Limb (tissue), 2 donors: ENCODE measurements at regions not wholly inside any gene's neighbourhood (a gene's known extent, or its start where the extent isn't known, plus 50 kb on each side); places are given as distances from the start of the nearest gene placed in this dataset.
"Not testable (repeated sequence)": the region's sequence is repeated elsewhere in the genome, so short reads cannot be mapped to it uniquely, and the experiment has no call there.

Source experiments
- DNase-seq, 2 donors: peaks; one replicate each; pipeline ENCODE4 v3.0.0-alpha.2; 2016; ENCODE audit errors: extremely low spot score in 2 of 2

DNA sequence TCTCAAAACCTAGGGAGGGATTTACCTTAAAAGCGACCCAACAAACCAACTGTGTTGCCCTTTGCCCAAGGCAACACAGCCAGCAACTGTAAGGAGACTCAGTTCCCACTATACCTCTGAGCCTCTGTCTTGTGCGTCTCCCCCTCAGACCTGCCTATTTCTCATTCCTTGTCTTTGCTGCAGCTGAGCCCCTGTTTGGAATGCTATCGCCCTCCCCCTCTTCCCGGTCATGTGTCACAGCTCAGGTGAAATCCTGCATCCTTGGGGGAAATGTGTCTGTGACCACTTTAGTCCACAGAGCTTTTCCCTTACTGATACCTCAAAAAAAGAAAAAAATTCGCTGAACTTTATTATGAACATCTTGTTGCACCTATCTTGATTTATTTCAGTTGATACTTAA, 52.0 kb upstream of the LRIG1 start:
- DNase-seq = no peak

DNA sequence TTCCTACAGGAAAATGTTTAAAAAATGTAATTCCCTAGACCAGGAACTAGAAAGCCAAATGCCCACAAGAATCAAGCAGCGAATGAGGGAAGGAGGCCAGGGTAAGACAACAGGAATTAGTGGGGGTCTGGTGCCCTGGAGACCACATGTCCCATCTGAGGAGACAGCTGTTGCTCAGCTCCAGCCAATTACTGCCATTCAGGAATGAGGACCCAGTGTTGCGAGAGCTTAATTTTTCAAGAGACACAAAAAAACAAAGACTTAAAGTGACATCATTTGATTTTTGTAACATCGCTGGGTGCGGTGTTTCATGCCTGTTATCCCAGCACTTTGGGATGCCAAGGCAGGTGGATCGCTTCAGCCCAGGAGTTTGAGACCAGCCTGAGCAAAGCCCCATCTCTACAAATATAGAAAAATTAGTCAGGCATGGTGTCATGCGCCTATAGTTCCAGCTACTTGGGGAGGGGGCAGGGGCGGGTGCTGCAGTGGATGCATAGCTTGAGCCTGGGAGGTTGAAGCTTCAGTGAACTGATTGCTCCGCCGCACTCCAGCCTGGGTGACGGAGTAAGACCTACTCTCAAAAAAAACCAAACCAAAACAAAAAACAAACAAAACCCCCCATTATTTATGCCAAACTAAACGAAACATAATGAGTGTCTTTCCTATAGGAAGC, 52.8 kb upstream of the LRIG1 start:
- no peak for DNase-seq

DNA sequence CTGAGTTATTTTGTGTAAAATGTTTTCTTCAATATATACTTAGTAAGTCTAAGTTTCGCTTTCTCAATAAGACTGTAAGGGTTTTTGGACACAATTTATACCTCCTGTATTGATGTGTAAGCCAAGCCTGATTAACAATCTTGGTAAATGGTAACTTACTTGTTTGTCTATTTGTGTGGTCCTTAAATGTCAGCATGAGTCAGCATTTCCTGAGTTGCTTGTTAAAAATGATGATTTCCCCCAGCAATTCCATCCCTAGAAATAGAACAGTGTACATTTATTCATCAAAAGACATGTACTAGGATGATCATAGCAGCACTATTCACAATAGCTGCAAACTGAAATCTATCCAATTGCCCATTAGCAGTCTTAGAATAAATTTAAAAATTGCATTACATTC, 53.4 kb upstream of the LRIG1 start:
- no peak for DNase-seq

DNA sequence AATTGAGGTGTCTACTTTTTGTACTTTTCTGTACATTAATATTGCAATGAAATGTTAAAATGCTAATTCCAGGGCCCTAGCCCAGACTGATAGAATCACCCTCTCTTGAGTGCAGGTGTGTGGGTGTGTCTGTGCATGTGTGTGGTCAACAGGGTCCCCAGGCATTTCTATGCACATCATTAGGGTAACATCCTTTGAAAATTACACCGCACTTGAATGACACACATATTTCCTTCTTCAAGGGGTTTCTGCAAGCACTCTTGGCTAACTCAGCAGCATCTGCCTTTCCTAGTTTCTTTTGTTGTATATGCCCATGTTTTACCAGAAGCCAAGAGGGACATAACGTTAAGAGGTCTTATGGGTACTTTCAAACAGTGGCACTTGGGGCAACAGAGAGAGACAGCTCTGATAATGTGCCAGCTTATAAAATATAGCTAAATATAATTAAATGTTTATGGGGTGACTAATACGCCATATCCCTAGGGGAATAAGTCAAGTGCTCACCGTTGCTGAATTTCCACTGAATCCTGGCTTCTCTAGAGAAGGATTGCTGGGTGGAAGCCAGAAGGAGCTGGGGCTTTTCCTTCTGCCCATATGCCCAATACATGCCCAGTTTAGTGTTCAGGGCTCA, 54.5 kb upstream of the LRIG1 start:
- no peak for DNase-seq

DNA sequence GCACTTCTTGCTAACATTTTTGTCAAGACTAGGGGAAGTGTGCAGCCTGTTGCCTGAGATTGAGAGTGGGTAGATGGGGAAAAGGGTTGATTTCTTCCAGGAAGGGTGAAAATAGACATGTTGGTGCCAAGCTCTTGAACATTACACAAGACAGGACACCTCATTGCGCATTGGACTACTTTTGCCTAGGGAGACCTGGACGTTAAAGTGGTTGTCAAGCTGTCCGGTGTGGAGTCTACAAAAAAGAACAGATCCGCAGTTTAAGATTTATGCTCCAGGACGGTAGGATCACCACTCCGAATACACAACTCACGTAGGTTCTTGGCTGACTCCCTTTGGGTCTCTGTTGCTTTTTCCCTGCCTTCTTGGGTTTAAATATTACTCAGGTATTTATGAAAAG, 56.3 kb upstream of the LRIG1 start:
- no peak for DNase-seq

DNA sequence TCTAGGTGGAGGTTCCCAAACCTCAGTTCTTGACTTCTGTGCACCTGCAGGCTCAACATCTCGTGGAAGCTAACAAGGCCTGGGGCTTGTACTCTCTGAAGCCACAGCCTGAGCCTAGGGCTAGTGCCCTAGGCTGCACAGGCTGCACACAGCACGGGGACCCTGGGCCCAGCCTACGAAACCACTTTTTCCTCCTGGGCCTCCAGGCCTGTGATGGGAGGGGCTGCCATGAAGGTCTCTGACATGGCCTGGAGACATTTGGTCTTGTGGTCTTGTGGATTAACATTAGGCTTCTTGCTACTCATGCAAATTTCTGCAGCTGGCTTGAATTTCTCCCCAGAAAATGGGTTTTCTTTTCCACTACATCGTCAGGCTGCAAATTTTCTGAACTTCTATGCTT, 59.1 kb upstream of the LRIG1 start:
- not testable (repeated sequence) for DNase-seq

DNA sequence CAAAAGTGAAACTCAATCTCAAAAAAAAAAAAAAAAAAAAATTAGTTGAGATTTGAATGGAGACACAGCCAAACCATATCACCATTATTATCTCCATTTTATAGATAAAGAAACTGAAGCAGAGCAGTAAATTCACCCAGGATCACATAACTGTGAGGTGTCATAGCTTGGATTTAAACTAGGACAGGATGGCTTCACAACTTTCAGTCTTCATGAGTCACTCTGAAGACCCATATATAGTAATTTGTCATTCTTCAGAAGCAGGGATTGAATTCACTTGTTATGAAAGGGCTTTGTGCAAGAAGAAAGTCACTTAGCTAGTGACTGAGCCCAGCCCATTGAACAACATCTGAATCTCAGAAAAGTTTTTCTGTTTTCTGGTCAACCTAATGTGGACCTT, 60.5 kb upstream of the LRIG1 start:
- no peak for DNase-seq

DNA sequence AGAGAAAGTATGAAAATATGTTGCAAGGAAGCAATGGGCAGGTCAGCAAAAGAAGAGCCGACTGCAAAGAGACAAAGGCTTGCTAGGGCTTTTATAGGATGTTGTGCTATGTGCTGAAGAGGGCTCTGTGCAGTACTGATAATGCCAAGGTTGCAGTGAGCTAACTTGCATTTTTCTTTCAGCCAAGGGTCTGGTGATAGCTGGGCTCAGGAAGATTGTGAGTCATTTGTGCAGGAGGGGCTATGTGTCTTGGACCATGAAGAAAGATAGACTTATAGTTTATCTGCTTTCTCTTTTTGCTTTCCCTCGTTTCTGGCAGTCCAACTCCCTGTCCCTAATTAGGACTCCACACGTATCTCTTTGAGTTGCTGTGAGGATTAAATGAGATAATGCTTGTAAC, 64.5 kb upstream of the LRIG1 start:
- no peak for DNase-seq

DNA sequence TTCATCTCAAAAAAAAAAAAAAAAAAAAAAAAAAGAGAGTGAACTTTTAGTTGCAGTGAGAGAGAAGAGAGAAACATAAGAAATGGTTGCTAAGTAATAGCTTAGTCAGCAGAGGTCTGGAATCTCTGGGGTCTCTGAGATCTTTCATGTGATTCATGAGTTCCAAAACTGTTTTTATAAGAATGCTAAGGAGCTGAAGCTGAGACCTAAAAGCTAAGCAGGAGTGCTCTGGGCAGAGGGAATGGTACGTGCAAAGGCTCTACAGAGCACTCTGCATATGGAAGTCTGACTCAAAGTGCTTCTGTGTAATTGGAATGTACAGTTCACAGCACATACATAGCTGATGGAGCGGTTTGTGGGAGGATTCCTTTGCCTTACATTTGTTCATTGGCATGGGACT, 66.3 kb upstream of the LRIG1 start:
- DNase-seq = no peak

DNA sequence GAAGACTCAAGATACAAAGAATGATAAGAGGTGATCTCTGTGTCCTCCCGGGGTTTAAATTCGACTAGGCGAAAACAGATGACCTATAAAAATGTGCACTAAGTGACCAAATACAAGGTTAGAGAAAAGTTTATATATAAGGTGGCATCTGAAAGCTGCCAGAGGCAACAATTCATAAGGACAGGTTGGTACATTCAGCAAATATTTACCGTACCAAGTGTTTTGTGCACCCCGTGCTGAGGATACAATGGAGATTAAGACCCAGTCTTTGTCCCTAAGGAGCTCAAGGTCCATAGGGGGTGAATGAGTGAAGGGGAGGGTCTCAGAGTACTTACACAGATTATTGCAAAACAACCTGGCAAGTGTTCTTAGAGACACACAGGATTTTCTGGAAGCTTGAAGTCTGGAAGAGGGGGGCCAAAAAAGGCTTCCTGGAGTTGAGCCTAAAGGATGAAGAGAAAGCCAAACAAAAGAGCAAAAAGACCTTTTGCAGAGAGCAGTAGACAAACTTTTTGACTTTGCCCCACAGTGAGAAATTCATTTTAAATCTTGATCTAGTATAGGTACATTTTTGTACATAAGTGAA, 71.4 kb upstream of the LRIG1 start:
- DNase-seq = no peak

DNA sequence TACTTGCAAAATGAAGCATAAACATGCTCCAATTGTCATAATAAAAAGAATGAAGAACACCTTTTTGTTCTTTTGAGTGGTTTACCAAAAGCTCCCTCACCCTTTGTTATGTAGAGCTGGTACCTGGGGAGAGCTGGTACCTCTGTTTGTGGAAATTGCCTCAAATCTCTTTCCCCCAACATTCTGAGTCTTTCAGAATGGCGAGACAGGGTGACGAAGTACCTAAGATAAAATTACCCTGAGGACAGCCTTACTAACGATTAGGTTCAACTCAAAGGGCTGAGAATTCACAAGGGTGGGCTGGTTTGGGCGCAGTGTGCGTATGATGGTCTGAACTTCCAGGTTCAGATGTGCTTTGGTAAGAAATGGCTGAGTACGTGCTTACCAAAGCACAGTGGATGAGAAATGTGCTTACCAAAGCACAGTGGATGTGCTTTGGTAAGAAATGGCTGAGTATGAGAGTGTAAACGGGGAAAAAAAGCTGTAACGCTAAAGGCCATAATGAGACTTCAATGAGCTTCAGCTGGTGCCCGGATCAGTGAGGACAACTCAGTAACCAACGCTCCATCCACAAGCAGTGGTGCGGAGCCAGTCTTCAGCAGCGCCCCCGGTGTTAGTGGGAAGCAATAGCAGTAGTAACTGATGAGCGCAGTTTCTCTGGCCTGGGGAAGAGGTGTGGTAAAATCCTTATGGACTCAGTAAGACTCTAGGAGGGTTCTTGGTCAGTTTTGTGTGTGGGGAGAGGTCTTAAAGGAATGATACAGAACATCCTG, 72.3 kb upstream of the LRIG1 start:
- no peak for DNase-seq

DNA sequence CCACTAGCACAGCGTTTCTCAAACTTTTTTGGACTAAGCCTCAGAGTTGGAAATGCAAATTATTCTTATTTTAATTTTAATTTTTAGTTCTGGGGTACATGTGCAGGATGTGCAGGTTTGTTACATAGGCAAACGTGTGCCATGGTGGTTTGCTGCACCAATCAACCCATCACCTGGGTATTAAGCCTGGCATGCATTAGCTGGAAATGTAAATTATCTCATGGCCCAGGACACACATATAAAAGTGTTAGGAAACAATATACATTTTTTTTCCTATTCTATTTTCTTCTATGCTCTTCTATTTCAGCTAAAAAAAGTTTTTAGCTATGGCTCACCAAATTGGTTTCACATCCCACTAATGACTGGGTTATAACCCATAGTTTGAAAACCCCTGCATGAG, 73.3 kb upstream of the LRIG1 start:
- no peak for DNase-seq

DNA sequence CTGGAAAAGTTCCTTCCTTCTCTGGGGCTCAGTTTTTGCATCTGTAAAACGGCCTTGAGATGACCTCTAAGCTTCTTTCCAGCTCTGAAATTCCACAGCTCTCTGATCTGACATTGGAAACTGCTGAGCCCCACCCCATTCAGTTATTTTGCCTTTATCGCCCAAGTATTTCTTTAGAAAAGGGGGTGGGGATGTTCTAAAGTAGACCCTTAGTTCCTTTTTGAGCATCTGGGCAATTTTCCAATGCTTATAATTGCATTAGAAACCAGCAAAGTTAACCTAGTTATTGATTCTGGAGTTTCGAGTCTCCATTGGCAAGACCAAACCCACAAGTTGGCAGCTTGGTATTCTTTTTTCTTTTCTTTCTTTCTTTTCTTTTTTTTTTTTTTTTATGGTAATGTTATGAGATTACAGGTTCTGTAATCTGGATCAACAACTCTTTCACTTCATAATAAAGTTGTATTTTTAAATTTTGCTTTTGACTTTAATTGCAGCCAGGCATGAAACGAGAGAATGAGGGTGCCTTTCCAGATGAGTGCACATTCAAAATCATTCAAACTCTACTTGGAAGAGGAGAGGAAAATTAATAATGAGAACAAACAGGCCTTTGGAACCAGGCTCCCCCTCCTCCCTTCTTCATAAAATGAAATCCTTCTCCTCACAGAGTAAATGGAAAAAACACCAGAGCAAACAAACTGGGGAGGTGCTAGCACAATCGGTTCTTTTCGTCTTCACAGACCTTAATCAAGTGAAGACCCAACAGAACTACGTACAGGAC, 76.8 kb upstream of the LRIG1 start:
- no peak for DNase-seq

DNA sequence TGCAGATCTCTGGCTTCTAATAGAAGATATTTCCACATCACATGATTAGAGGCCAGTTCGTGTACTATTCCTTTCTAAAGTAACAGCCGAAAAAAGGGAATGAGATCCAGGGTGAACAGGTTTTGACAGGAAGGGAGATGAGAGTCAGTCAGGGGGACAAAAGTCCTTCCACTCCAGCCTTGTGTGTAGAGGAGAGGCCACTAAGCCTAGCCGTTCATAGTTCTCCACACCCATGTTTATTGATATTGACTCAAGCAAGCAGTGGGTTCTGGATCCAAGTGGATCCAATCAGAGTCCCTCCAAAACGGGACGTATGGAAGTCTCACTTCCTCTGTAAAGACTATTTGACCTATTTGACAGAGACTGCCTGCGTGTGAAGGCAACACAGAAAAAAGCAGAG, 80.4 kb upstream of the LRIG1 start:
- DNase-seq = no peak

DNA sequence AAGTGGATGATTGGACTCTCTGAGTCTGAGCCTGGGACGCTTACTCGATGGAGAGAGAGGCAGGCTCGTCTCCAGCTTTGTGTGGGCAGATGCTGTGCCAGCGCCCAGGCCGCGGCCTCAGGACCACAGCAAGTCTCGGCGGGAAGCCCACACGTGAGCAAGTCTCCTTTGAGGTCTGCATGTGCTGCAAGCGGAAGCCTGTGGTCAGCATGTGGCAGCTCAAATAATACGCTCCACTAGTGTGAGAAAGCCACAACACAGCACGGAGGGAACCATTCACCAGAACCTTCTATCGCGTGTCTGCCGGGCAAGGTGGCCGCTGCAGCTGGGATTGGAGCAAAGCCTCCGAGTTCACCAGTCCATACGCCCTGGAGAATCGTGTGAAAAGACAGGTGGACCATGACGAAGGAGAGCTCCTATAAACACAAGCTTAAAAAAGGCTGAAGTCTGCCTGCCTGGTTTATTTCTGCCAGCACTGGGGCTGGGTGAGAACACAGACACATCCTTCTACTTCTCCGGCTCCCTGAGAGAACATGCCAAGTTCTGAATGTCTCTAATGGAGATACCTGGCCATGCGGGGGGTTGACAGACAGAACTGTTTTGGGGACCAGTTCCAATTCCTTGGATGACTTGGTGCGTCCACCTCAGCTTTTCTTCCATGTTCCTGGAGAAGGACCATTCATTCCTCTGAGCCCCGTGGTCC, 82.0 kb upstream of the LRIG1 start:
- peak in 1 of 2 donors; percentile 46 for DNase-seq

DNA sequence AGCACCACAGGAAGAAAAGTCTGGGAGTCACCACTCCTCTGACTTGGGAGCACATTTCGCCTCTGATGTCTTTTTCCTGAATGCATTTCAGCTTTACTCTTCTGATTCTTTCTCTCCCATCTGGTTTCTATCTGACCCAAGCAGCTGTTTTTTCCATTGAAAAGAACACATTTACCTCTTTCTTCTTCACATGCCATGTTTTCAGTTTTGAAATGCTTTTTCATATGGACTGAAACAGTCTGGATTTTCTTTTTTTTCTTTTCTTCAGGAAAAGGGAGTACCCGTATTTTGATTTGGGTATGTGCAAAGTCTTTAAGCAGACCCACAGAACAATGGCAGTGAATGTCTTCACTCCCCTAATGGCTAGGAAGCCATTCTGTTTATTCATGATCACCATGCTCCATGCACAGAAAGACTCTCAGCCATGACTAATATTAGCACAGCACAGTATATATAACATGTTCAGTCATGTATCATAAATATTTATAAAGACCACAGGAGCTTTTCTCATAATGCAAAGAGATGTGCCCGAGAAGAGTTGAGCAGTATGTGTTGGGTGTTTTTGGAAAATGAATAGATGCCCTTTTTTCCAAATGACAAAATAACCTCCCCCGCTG, 82.7 kb upstream of the LRIG1 start:
- DNase-seq = peak in 1 of 2 donors; percentile 68

DNA sequence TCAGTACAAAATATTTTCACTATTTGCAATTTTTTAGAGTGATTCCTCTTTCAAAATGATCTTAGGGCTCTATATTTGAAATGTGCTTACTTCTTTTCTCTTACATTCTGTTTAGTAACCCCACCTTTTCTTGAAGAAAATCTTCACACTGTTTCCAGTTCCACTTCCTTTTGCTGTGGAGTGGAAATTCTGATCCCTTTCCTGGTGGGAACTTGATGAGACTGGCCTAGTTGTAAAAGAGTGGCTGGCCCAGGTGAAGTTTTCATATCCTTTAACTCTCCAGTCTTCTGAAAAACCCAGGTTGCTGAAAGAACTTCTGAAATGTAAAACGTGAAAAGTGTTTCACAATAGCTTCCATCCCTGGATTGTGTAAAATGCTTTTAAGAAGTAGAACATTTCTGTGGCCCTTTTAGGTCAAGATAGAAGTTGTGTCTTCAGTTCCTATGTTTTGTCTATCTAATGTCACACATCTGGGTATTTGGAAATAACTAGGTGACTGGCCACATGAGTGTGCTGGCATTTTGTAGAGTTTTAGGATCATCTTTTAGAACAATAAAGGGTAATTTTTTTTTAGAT, 84.8 kb upstream of the LRIG1 start:
- no peak for DNase-seq

DNA sequence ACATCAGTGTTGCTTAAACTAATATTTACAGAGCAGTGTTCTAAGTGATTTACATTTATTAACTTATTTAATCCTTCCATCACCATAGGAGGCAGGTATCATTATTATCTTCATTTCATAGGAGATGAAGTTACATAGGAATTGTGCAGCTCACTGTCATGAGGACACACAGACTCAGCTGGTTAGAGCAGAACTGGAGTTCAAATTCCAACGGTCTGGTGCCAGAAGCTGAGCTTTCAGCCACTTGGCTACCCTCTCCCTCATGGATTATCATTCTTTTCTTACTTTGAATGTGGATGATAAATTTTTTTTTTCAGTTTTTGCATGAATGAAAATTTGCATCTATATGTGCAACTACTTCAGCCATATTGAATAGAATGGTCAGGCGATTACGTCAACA, 86.0 kb upstream of the LRIG1 start:
- no peak for DNase-seq

DNA sequence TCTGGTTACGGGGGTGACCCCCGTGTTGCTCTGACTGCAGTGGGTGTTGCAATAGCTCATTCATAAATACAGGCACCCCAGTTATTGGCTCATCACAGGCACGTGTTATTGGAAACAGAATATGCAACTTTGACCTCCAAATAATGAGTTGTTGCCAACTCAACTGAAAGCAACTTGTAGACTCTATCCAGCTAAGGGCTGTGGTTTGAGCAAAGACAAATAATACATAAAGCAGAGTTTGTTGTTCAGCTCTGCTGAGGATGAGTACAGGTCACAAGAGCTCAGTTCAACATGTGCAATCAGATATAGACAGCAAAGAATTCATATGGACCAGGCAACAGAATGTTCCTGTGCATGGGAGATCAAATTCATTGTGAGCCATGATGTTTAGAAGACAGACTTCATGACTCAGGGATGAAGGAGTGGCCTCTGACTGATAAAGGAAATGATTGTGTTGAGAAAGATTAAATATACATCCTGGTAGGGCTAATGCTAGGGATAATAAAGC, 87.6 kb upstream of the LRIG1 start:
- DNase-seq = no peak
